HEK293T (cell line): ENCODE measurements at regions not wholly inside any gene's neighbourhood (a gene's known extent, or its start where the extent isn't known, plus 50 kb on each side); places are given as distances from the start of the nearest gene placed in this dataset.

Source experiments
- BHLHE40 ChIP-seq: fragments of 450-650 bp; IDR thresholded peaks from 2 replicates; pipeline ENCODE4 v1.6.1; 2016; ENCODE audit warnings: mild to moderate bottlenecking, moderate library complexity, borderline replicate concordance
- ELF4 ChIP-seq: fragments of 450-650 bp; IDR thresholded peaks from 2 replicates; pipeline ENCODE4 v1.6.1; 2017; ENCODE audit warnings: antibody characterized with exemption
- FOXM1 ChIP-seq: fragments of 450-650 bp; IDR thresholded peaks from 2 replicates; pipeline ENCODE4 v1.6.1; 2017; ENCODE audit warnings: mild to moderate bottlenecking, borderline replicate concordance
- L3MBTL2 ChIP-seq: fragments of 450-650 bp; conservative IDR thresholded peaks from 2 replicates; pipeline ENCODE4 v1.6.1; 2016; ENCODE audit warnings: mild to moderate bottlenecking
- NFRKB ChIP-seq: fragments of 450-650 bp; IDR thresholded peaks from 2 replicates; pipeline ENCODE4 v1.6.1; 2016; ENCODE audit warnings: mild to moderate bottlenecking, moderate library complexity
- SP1 ChIP-seq: fragments of 450-650 bp; IDR thresholded peaks from 2 replicates; pipeline ENCODE4 v1.6.1; 2017
- SUZ12 ChIP-seq: fragments of 450-650 bp; IDR thresholded peaks from 2 replicates; pipeline ENCODE4 v1.6.1; 2016; ENCODE audit warnings: mild to moderate bottlenecking
- ZNF384 ChIP-seq: fragments of 450-650 bp; IDR thresholded peaks from 2 replicates; pipeline ENCODE4 v1.6.1; 2016

DNA sequence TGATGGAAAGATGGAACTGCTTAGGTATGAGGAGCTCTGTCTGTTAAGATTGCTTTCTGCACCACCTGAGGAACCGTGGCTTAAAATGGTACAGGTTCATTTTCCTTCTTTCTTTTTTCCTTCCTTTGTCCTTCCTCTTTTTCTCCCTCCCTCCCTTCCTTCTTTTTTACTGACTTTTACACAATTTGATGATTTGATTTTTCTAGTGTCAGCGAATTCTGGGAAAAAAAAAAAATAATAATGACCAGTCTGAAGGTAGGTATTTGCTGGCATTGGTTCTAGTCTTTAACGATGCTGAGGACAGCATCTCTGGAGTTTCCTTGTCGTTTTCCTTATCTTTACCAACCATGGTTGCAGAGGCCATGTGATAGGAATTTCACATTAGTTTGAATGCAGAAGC lies 613.5 kb downstream of the EDEM1 start:
- TF ChIP-seq FOXM1 (no peak), ELF4 (no peak), BHLHE40 (no peak), ZNF384 (no peak), SUZ12 (no peak), L3MBTL2 (no peak), SP1 (no peak), NFRKB (no peak)
